Panc1 (cell line): ENCODE measurements at regions not wholly inside any gene's neighbourhood (a gene's known extent, or its start where the extent isn't known, plus 50 kb on each side); places are given as distances from the start of the nearest gene placed in this dataset.

Experiments
- ATAC-seq: fragments of 200-7000 bp; cut with Tn5 transposase; 2 replicates; pipeline ENCODE4 v1.9.1; 2020; ENCODE audit warnings: mild to moderate bottlenecking, moderate library complexity
- BruUV-seq: library from RNA; stranded (reverse); fragments of 400-500 nt; replicated peaks from 2 replicates; lab custom pipeline; 2021; lab: Mats Ljungman, UMichigan
- CTCF ChIA-PET: fragments of 300-600 bp; sonication (Branson Sonifier 250); formaldehyde crosslinking; loops from one replicate; lab custom pipeline; 2022; ENCODE audit warnings: antibody characterized with exemption; lab: Charles Lee
- POLR2A ChIA-PET: fragments of 300-600 bp; sonication (Branson Sonifier 250); formaldehyde crosslinking; loops from one replicate; lab custom pipeline; 2022; ENCODE audit warnings: antibody characterized with exemption; lab: Charles Lee
- DNase-seq: peaks from one replicate; pipeline ENCODE4 v3.0.0-alpha.2; 2010; ENCODE audit warnings: low read depth, low spot score
- H3K27ac ChIP-seq: 2 replicates; pipeline ENCODE4 v1.5.1; 2011; ENCODE audit warnings: mild to moderate bottlenecking, low read length, inconsistent platforms
- H3K27me3 ChIP-seq: fragments of 200-500 bp; sonication (Bioruptor generic); 2 replicates; pipeline ENCODE4 v1.6.0; 2014; ENCODE audit warnings: low read length, inconsistent platforms; ENCODE audit not compliant: control insufficient read depth, insufficient read depth
- H3K36me3 ChIP-seq: fragments of 200-500 bp; sonication (Bioruptor generic); 2 replicates; pipeline ENCODE4 v1.5.1; 2014; ENCODE audit warnings: inconsistent platforms, mild to moderate bottlenecking, low read length, moderate library complexity; ENCODE audit not compliant: control insufficient read depth, insufficient read depth
- H3K4me1 ChIP-seq: 2 replicates; pipeline ENCODE4 v1.5.1; 2011; ENCODE audit warnings: inconsistent platforms, mild to moderate bottlenecking, low read length, moderate library complexity; ENCODE audit not compliant: control insufficient read depth, insufficient read depth
- H3K4me3 ChIP-seq, 2 experiments: 2 replicates each; pipeline ENCODE4 v1.5.1; 2011 to 2012; ENCODE audit warnings: low read depth in 2 of 2, low read length in 2 of 2, mild to moderate bottlenecking in 2 of 2, inconsistent platforms in 1 of 2, moderate library complexity in 1 of 2
- H3K9me3 ChIP-seq: fragments of 200-500 bp; sonication (Bioruptor generic); 2 replicates; pipeline ENCODE4 v1.5.1; 2014; ENCODE audit warnings: low read depth, mild to moderate bottlenecking, inconsistent platforms, low read length, moderate library complexity; ENCODE audit not compliant: control insufficient read depth, insufficient read depth
- CTCF ChIP-seq: fragments of 450-650 bp; IDR thresholded peaks from 2 replicates; pipeline ENCODE4 v1.5.1; 2017; ENCODE audit warnings: mild to moderate bottlenecking
- POLR2AphosphoS5 ChIP-seq: IDR thresholded peaks from 2 replicates; pipeline ENCODE4 v1.6.1; 2012; ENCODE audit warnings: mild to moderate bottlenecking, low read depth, low read length, moderate library complexity
- REST ChIP-seq, 2 experiments: IDR thresholded peaks; 2 replicates each; pipeline ENCODE4 v1.6.1; 2011 to 2012; ENCODE audit warnings: low read depth in 2 of 2, control low read depth in 1 of 2, low read length in 1 of 2, mild to moderate bottlenecking in 1 of 2, moderate library complexity in 1 of 2; ENCODE audit not compliant: insufficient read depth in 1 of 2
- SIN3A ChIP-seq: IDR thresholded peaks from 2 replicates; pipeline ENCODE4 v1.6.1; 2012; ENCODE audit warnings: low read depth, mild to moderate bottlenecking, low read length, moderate library complexity, borderline replicate concordance; ENCODE audit not compliant: insufficient read depth
- TCF7L2 ChIP-seq: IDR thresholded peaks from 2 replicates; pipeline ENCODE4 v1.6.1; 2011; ENCODE audit warnings: mild to moderate bottlenecking, low read depth, low read length, inconsistent platforms
- in situ Hi-C: cut with HindIII; loops from 2 replicates; pipeline ENCODE4 v1.10.0; 2016; ENCODE audit warnings: low sequenced_read_pairs, low pct_unique_long_range_greater_than_20kb
- intact Hi-C: fragments of 100-400 bp; cut with micrococcal nuclease; formaldehyde crosslinking; loops from one replicate; pipeline ENCODE4 v1.10.0; 2022; ENCODE audit not compliant: unreplicated experiment

- no peak for TF ChIP-seq CTCF
- no peak for TF ChIP-seq REST (IDR thresholded peaks at IDR 0.05; ENCODE audit: insufficient read depth in 1 of 2, low read depth in 2 of 2, low read length in 1 of 2)
- no peak for TF ChIP-seq TCF7L2
- no peak for TF ChIP-seq POLR2AphosphoS5
- no peak for DNase-seq
- ChIA-PET CTCF (no interaction called here), POLR2A (interaction anchor here (0.6 kb wide), 1 partner anchor 156 kb away, joined by 3 read pairs; no protein-coding TSS in a partner anchor)
- Histone ChIP-seq H3K27ac (no peak overlapping the region), H3K27me3 (no peaks in the 10 kb centered on the region), H3K36me3 (no peaks in the 10 kb centered on the region), H3K4me1 (no peaks in the 10 kb centered on the region), H3K4me3 (no peak overlapping the region), H3K9me3 (no peaks in the 10 kb centered on the region)
- in situ Hi-C loops (no loop called here), intact Hi-C loops (no loop called here)
- BruUV-seq = no TSS peak
- ATAC-seq = no peak
These were observed 331.4 kb upstream of the USP24 start for GRCh38 chr1:55546553-55546952.

- in situ Hi-C loops (no loop called here), intact Hi-C loops (no loop called here)
- TF ChIP-seq SIN3A (no peak), TCF7L2 (no peak), CTCF (no peak), POLR2AphosphoS5 (no peak), REST (IDR thresholded peaks at IDR 0.05; ENCODE audit: insufficient read depth in 1 of 2, low read depth in 2 of 2, low read length in 1 of 2) (no peak)
- H3K9me3 ChIP-seq = no peaks in the 10 kb centered on the region
- no TSS peak for BruUV-seq
- ChIA-PET CTCF (no interaction called here), POLR2A (no interaction called here)
- H3K4me1 ChIP-seq = no peaks in the 10 kb centered on the region
- no peak overlapping the region for H3K27ac ChIP-seq
- no peaks in the 10 kb centered on the region for H3K27me3 ChIP-seq
- DNase-seq (no peak), ATAC-seq (no peak)
- H3K4me3 ChIP-seq = no peak overlapping the region
- H3K36me3 ChIP-seq = no peaks in the 10 kb centered on the region
These were observed 329.7 kb upstream of the USP24 start for GRCh38 chr1:55544826-55545225.
